GM13977 (cell line): ENCODE measurements at regions not wholly inside any gene's neighbourhood (a gene's known extent, or its start where the extent isn't known, plus 50 kb on each side); places are given as distances from the start of the nearest gene placed in this dataset.

ENCODE experiments used
- DNase-seq: peaks from one replicate; pipeline ENCODE4 v3.0.0; 2012; ENCODE audit warnings: low spot score
- in situ Hi-C: fragments of 300-500 bp; cut with MboI; formaldehyde crosslinking; loops from one replicate; pipeline ENCODE4 v1.12.0; 2022; ENCODE audit warnings: low sequenced_read_pairs, low pct_unique_long_range_greater_than_20kb, mixed read lengths, inconsistent platforms; ENCODE audit not compliant: unreplicated experiment
- TF ChIP-seq, protein P1 (sequence below): IDR thresholded peaks from 2 replicates; pipeline ENCODE4 v1.5.1; 2012; ENCODE audit warnings: mild to moderate bottlenecking, control low read depth; ENCODE audit not compliant: insufficient read depth; ENCODE audit errors: extremely low read depth, missing control alignments

DNA sequence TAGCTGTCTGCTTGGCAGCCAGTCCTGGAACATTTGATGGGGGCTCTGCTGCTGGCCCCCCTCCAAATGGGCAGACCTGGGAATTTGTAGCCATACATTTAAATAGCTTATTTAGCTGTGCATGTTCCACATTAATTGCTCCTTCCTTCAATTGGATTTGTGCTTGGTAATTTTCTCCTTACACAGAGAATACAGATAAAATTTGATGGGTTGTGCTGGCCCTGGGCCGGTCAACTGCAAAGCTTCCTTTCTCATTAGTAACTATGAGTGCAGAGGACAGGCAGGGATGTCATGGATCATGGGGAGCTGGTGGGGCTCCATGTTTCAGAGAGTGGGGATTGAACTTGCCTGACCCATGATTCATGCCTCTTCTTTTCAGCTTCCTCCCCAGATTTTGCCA, 201.5 kb upstream of the GHITM start:
- in situ Hi-C loops = no loop called here
- TF ChIP-seq, protein P1, sequence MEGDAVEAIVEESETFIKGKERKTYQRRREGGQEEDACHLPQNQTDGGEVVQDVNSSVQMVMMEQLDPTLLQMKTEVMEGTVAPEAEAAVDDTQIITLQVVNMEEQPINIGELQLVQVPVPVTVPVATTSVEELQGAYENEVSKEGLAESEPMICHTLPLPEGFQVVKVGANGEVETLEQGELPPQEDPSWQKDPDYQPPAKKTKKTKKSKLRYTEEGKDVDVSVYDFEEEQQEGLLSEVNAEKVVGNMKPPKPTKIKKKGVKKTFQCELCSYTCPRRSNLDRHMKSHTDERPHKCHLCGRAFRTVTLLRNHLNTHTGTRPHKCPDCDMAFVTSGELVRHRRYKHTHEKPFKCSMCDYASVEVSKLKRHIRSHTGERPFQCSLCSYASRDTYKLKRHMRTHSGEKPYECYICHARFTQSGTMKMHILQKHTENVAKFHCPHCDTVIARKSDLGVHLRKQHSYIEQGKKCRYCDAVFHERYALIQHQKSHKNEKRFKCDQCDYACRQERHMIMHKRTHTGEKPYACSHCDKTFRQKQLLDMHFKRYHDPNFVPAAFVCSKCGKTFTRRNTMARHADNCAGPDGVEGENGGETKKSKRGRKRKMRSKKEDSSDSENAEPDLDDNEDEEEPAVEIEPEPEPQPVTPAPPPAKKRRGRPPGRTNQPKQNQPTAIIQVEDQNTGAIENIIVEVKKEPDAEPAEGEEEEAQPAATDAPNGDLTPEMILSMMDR = no peak
- DNase-seq = no peak

DNA sequence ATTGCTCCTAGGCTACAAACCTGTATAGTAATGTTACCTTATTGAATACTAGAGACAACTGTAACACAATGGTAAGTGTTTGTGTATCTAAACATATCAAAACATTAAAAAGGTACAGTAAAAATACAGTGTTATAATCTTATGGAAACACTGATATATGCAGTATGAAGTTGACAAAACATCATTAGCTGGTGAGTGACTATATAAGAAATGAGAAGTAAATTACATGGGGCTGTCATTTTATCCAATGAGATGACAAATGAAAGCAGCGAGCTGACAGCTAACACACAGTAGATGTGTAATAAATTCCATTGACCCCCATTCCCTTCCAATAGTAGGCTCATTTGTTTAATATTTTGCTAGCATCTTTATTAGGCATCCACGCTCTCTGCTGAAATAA, 198.1 kb upstream of the GHITM start:
- TF ChIP-seq, protein P1 = no peak
- no peak for DNase-seq
- in situ Hi-C loops = no loop called here

DNA sequence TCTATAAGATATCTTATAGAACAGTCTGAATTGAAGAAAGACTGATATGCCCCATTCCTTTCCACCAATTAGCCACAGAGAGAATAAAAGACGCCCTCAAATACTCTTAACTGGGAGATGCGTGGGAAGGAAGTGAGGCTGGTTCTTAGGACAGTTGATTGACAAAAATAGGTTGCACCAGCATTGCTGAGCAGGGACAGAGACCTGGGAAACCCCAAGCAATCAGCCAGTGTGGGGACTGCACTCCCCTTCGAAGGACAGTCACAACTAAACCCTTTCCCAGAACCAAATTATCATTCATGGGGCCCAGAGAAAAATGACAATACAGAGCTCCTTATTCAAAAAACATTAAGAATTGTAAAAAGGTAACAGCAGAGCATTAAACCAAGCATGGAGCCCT, 196.9 kb upstream of the GHITM start:
- TF ChIP-seq, protein P1 = no peak
- no peak for DNase-seq
- in situ Hi-C loops = no loop called here

DNA sequence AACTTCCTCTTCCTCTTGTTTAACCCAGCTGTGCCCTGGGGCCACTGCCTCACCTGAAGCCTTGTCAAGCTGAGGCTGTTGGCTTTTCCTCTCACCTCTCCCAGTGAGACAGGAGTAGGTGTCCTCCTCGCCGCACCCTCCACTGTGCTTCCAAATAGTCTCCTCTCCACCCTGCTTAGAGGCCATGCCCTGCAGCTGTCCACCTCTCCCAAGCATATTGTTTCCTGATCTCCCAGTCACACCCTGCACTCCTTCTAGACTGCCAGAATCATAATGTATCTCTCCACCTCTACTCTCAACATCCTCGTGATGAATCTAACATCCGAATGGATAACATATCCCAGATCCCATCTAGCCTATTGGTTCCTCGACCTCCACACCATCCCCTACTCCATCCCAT, 196.3 kb upstream of the GHITM start:
- in situ Hi-C loops = no loop called here
- TF ChIP-seq, protein P1 = no peak
- no peak for DNase-seq

DNA sequence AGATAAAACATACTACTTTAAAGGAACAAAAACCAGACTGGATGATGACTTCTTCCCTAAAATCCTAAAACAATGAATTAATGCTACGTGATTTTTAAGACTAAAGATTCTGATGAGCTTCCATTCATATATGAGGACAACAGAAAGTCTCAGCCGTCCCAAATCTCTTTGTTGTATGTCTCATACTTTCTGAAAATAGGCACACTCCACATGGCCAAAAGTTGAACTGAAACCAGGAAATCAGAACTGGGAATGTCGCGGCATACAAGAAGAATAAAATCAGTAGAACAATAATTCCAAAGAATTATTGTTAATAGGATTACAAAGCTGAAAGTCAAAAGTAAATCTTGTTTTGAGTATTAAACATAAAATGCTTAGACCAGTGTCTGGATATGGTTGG, 195.4 kb upstream of the GHITM start:
- no peak for DNase-seq

DNA sequence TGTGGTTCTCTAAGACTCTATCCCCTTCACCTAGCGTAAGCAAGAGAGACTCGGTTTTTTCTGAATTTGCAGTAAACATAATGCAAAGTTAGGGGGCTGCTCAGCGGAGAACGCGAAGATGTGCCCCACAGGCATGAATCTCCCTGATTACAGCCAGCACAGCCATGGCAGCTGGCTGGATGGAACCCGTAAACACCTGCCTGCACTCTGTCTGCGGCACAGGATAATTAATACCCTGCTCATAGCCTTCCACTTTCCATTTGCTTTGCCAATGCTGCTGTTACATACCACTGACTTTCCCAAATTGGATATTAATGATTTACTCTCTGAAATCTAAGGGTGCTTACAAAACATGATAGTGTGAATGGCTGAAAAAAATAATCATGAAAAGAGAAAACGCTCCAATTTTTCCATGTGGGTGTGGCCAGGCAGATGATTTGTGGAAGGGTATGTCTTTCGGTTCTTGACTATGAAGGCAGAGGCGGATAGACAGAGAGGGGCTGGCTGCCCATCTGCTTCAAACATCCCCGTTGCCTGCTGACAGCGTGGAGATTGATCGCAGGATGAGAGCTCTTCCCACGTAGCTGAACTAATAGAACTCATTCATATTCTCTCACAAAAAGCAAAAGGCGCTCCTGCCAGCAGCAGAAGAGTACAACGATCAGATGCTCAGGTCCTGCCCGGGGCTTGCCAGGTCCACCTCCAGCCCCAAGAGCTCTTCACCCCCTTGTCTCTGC, 193.2 kb upstream of the GHITM start:
- in situ Hi-C loops = no loop called here
- TF ChIP-seq, protein P1 = no peak
- DNase-seq = no peak

More for the DNA sequence above, 195.4 kb upstream of the GHITM start:
- TF ChIP-seq, protein P1 = no peak
- in situ Hi-C loops = no loop called here
